ENCODE measurements at regions not wholly inside any gene's neighbourhood (a gene's known extent, or its start where the extent isn't known, plus 50 kb on each side); places are given as distances from the start of the nearest gene placed in this dataset.

GRCh38 chr3:152629363-152630122, 205.4 kb upstream of the P2RY1 start:
- no peaks in the 10 kb centered on the region for H3K9me3 ChIP-seq (ENCODE audit: control insufficient read depth in 3 of 3, low read length in 3 of 3)
- H3K27ac ChIP-seq (ENCODE audit: low read depth, low read length), result no peak overlapping the region
- H3K4me3 ChIP-seq (ENCODE audit: low read length in 3 of 3), result no peak overlapping the region
- H3K36me3 ChIP-seq (ENCODE audit: control insufficient read depth in 3 of 3, insufficient read depth in 3 of 3, low read length in 3 of 3), result no peaks in the 10 kb centered on the region
- no peaks in the 10 kb centered on the region for H3K4me1 ChIP-seq (ENCODE audit: control insufficient read depth in 3 of 3, insufficient read depth in 3 of 3, low read length in 3 of 3)
- H3K27me3 ChIP-seq (ENCODE audit: control insufficient read depth in 3 of 3, insufficient read depth in 3 of 3, low read length in 3 of 3), result no peaks in the 10 kb centered on the region
- H3K9ac ChIP-seq (ENCODE audit: low read depth in 1 of 3, low read length in 3 of 3), result no peak overlapping the region

DNA sequence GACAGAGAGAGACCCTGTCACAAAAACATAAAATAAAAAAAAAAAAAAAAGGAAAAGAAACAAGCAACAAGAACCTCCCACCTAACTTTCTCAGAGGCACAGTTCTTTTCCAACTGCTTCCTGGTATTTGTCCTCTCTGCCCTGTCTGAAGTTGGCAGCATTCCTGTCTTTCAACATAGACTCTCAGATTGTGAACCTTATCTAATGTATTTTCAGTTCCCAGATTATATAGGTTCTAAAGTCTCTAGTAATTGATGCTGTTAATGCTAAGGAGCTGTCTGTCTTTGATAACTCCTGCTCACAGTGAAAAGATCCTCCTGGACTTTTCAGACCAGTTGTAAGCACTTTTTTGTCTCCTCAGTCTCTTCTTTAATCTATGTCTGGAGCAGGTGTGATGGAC, 199.5 kb upstream of the P2RY1 start:
- no peak overlapping the region for H3K4me3 ChIP-seq (ENCODE audit: low read length in 3 of 3)
- no peak overlapping the region for H3K27ac ChIP-seq (ENCODE audit: low read depth, low read length)
- no peaks in the 10 kb centered on the region for H3K27me3 ChIP-seq (ENCODE audit: control insufficient read depth in 3 of 3, insufficient read depth in 3 of 3, low read length in 3 of 3)
- H3K9ac ChIP-seq (ENCODE audit: low read depth in 1 of 3, low read length in 3 of 3), result no peak overlapping the region
- H3K9me3 ChIP-seq (ENCODE audit: control insufficient read depth in 3 of 3, low read length in 3 of 3), result no peaks in the 10 kb centered on the region
- H3K36me3 ChIP-seq (ENCODE audit: control insufficient read depth in 3 of 3, insufficient read depth in 3 of 3, low read length in 3 of 3), result no peaks in the 10 kb centered on the region
- no peaks in the 10 kb centered on the region for H3K4me1 ChIP-seq (ENCODE audit: control insufficient read depth in 3 of 3, insufficient read depth in 3 of 3, low read length in 3 of 3)

DNA sequence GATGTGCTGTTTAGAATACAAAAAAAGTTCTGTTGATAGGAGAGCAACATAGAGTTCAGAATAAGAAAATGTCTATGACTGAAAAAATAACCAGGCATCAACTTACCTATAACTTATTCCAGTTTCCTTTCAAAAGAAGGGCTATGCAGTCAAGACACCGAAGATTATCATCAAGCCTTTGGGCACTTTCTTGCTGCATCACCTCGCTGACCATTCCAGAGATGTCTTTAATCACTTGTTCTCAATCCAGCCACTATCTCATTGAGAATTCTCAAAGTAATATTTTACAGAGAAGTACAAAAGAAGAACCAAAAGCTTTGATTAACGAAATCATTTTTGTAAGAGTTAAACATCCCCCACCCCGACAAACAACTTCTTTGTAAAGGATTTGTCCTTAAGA, 198.3 kb upstream of the P2RY1 start:
- no peak overlapping the region for H3K4me3 ChIP-seq (ENCODE audit: low read length in 3 of 3)
- no peaks in the 10 kb centered on the region for H3K27me3 ChIP-seq (ENCODE audit: control insufficient read depth in 3 of 3, insufficient read depth in 3 of 3, low read length in 3 of 3)
- no peak overlapping the region for H3K9ac ChIP-seq (ENCODE audit: low read depth in 1 of 3, low read length in 3 of 3)
- H3K4me1 ChIP-seq (ENCODE audit: control insufficient read depth in 3 of 3, insufficient read depth in 3 of 3, low read length in 3 of 3), result no peaks in the 10 kb centered on the region
- H3K36me3 ChIP-seq (ENCODE audit: control insufficient read depth in 3 of 3, insufficient read depth in 3 of 3, low read length in 3 of 3), result no peaks in the 10 kb centered on the region
- H3K27ac ChIP-seq (ENCODE audit: low read depth, low read length), result no peak overlapping the region
- H3K9me3 ChIP-seq (ENCODE audit: control insufficient read depth in 3 of 3, low read length in 3 of 3), result no peaks in the 10 kb centered on the region

DNA sequence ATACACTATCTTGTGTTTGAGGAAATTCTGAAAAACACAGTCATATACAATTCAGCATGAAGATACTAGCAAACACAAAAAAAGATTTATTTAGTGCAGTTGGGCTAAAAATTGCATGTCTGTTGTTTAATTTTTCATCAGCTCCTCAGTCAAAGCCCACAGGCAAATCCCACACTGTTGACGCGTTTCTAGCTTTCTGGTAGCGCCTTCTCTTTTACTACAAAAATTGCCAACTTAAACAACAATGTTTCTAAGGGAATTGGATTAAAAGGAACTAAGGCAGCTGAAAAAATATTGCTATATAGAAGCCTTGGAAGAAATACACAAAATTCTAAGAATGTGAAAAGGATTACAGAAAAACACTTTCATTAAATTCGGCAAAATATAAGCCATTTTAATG, 196.7 kb upstream of the P2RY1 start:
- Histone ChIP-seq H3K9ac (ENCODE audit: low read depth in 1 of 3, low read length in 3 of 3) (no peak overlapping the region), H3K4me3 (ENCODE audit: low read length in 3 of 3) (no peak overlapping the region), H3K4me1 (ENCODE audit: control insufficient read depth in 3 of 3, insufficient read depth in 3 of 3, low read length in 3 of 3) (no peaks in the 10 kb centered on the region), H3K27me3 (ENCODE audit: control insufficient read depth in 3 of 3, insufficient read depth in 3 of 3, low read length in 3 of 3) (no peaks in the 10 kb centered on the region), H3K36me3 (ENCODE audit: control insufficient read depth in 3 of 3, insufficient read depth in 3 of 3, low read length in 3 of 3) (no peaks in the 10 kb centered on the region), H3K9me3 (ENCODE audit: control insufficient read depth in 3 of 3, low read length in 3 of 3) (no peaks in the 10 kb centered on the region), H3K27ac (ENCODE audit: low read depth, low read length) (no peak overlapping the region)

DNA sequence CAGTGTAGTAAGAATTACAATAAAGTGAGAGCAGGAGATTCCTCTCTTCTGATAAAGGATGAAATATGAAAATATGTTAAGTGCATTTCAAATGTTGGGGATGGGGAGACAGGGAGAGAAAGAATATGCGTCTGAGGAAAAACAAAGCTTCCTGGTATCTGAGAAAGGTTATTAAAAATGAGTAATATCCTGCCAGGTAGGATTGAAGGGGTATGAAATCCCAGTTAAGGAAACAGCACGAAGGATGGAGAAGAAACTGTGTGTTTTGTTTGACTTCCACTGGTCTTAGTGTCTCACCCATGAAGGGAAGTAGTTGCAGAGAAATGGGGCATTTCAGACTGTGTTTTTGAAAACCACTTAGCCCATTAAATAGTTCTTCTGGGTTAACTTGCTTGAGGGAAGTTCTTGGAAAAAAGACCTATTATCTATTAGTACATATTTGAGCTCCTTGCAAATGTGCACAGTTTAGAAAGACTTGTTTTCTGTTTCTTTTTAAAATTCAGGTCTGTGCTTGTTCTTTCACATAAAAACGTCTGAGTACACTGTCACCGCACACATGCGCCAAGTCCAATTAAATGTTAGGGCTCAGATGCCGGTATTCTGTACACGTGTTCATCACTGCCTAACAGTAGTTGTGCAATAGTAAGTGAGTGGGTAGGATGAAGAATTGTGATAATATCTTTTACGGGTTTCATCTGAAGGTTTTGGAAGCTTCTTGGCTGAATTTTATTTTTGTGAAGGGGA, 196.1 kb upstream of the P2RY1 start:
- Histone ChIP-seq H3K4me3 (ENCODE audit: low read length in 3 of 3) (no peak overlapping the region), H3K9me3 (ENCODE audit: control insufficient read depth in 3 of 3, low read length in 3 of 3) (no peaks in the 10 kb centered on the region), H3K27ac (ENCODE audit: low read depth, low read length) (no peak overlapping the region), H3K27me3 (ENCODE audit: control insufficient read depth in 3 of 3, insufficient read depth in 3 of 3, low read length in 3 of 3) (no peaks in the 10 kb centered on the region), H3K36me3 (ENCODE audit: control insufficient read depth in 3 of 3, insufficient read depth in 3 of 3, low read length in 3 of 3) (no peaks in the 10 kb centered on the region), H3K4me1 (ENCODE audit: control insufficient read depth in 3 of 3, insufficient read depth in 3 of 3, low read length in 3 of 3) (no peaks in the 10 kb centered on the region), H3K9ac (ENCODE audit: low read depth in 1 of 3, low read length in 3 of 3) (no peak overlapping the region)

DNA sequence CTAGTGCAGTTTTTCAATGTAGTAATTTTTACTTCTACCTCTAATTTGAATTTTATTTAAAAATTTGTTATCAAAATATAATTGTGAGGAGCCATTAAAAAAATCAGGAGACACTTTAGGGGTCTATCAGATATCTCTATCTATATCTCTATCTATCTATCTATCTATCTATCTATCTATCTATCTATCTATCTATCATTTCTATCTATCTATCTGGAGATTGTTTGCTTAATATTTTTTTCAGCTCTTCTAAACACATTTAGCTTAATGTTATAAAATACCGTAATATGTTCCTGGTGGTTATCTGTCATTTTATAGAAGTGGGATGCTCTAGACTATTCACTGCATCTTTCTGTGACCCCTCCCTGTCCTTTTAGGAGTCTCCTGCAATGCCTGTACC, 193.7 kb upstream of the P2RY1 start:
- H3K9me3 ChIP-seq (ENCODE audit: control insufficient read depth in 3 of 3, low read length in 3 of 3), result no peaks in the 10 kb centered on the region
- H3K27me3 ChIP-seq (ENCODE audit: control insufficient read depth in 3 of 3, insufficient read depth in 3 of 3, low read length in 3 of 3), result no peaks in the 10 kb centered on the region
- no peak overlapping the region for H3K4me3 ChIP-seq (ENCODE audit: low read length in 3 of 3)
- H3K9ac ChIP-seq (ENCODE audit: low read depth in 1 of 3, low read length in 3 of 3), result no peak overlapping the region
- H3K4me1 ChIP-seq (ENCODE audit: control insufficient read depth in 3 of 3, insufficient read depth in 3 of 3, low read length in 3 of 3), result no peaks in the 10 kb centered on the region
- H3K36me3 ChIP-seq (ENCODE audit: control insufficient read depth in 3 of 3, insufficient read depth in 3 of 3, low read length in 3 of 3), result no peaks in the 10 kb centered on the region
- H3K27ac ChIP-seq (ENCODE audit: low read depth, low read length), result no peak overlapping the region

- Histone ChIP-seq H3K27ac (ENCODE audit: low read depth, low read length) (no peak overlapping the region), H3K9ac (ENCODE audit: low read depth in 1 of 3, low read length in 3 of 3) (no peak overlapping the region)
Measured at GRCh38 chr3:152642658-152643057, 192.3 kb upstream of the P2RY1 start.

GRCh38 chr3:152644478-152644877, 190.5 kb upstream of the P2RY1 start:
- H3K9ac ChIP-seq (ENCODE audit: low read depth in 1 of 3, low read length in 3 of 3), result no peak overlapping the region
- no peaks in the 10 kb centered on the region for H3K4me1 ChIP-seq (ENCODE audit: control insufficient read depth in 3 of 3, insufficient read depth in 3 of 3, low read length in 3 of 3)
- no peaks in the 10 kb centered on the region for H3K9me3 ChIP-seq (ENCODE audit: control insufficient read depth in 3 of 3, low read length in 3 of 3)
- no peak overlapping the region for H3K4me3 ChIP-seq (ENCODE audit: low read length in 3 of 3)
- H3K27ac ChIP-seq (ENCODE audit: low read depth, low read length), result no peak overlapping the region
- H3K27me3 ChIP-seq (ENCODE audit: control insufficient read depth in 3 of 3, insufficient read depth in 3 of 3, low read length in 3 of 3), result no peaks in the 10 kb centered on the region
- no peaks in the 10 kb centered on the region for H3K36me3 ChIP-seq (ENCODE audit: control insufficient read depth in 3 of 3, insufficient read depth in 3 of 3, low read length in 3 of 3)

More at GRCh38 chr3:152642658-152643057, 192.3 kb upstream of the P2RY1 start:
- Histone ChIP-seq H3K27me3 (ENCODE audit: control insufficient read depth in 3 of 3, insufficient read depth in 3 of 3, low read length in 3 of 3) (no peaks in the 10 kb centered on the region), H3K9me3 (ENCODE audit: control insufficient read depth in 3 of 3, low read length in 3 of 3) (no peaks in the 10 kb centered on the region), H3K4me3 (ENCODE audit: low read length in 3 of 3) (no peak overlapping the region), H3K4me1 (ENCODE audit: control insufficient read depth in 3 of 3, insufficient read depth in 3 of 3, low read length in 3 of 3) (no peaks in the 10 kb centered on the region), H3K36me3 (ENCODE audit: control insufficient read depth in 3 of 3, insufficient read depth in 3 of 3, low read length in 3 of 3) (no peaks in the 10 kb centered on the region)

- no peaks in the 10 kb centered on the region for H3K4me1 ChIP-seq (ENCODE audit: control insufficient read depth in 3 of 3, insufficient read depth in 3 of 3, low read length in 3 of 3)
- H3K27ac ChIP-seq (ENCODE audit: low read depth, low read length), result no peak overlapping the region
- no peak overlapping the region for H3K4me3 ChIP-seq (ENCODE audit: low read length in 3 of 3)
- H3K9me3 ChIP-seq (ENCODE audit: control insufficient read depth in 3 of 3, low read length in 3 of 3), result no peaks in the 10 kb centered on the region
- no peak overlapping the region for H3K9ac ChIP-seq (ENCODE audit: low read depth in 1 of 3, low read length in 3 of 3)
- no peaks in the 10 kb centered on the region for H3K36me3 ChIP-seq (ENCODE audit: control insufficient read depth in 3 of 3, insufficient read depth in 3 of 3, low read length in 3 of 3)
- no peaks in the 10 kb centered on the region for H3K27me3 ChIP-seq (ENCODE audit: control insufficient read depth in 3 of 3, insufficient read depth in 3 of 3, low read length in 3 of 3)
Measured at GRCh38 chr3:152646004-152646403, 188.9 kb upstream of the P2RY1 start.

DNA sequence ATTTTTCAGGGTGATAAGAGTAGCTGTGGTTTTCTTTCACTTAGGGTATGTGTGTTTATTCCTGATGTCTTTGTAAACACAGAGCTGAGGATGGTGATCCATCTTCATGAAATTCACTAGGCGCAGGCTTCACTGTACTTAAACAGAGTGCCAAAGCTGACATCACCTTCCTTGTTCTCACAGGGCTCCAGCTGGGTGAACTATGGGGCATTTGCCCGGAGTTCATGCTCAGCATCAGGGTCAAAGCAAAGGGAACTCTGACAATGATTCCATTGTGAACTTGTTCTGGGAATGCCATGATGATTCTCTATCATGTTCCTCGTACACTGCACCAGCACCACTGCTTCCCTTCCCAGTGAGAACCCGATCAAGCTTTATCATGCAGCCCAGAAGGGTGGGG, 184.8 kb upstream of the P2RY1 start:
- H3K27me3 ChIP-seq (ENCODE audit: control insufficient read depth in 3 of 3, insufficient read depth in 3 of 3, low read length in 3 of 3), result no peaks in the 10 kb centered on the region
- H3K4me3 ChIP-seq (ENCODE audit: low read length in 3 of 3), result no peak overlapping the region
- no peaks in the 10 kb centered on the region for H3K4me1 ChIP-seq (ENCODE audit: control insufficient read depth in 3 of 3, insufficient read depth in 3 of 3, low read length in 3 of 3)
- H3K27ac ChIP-seq (ENCODE audit: low read depth, low read length), result no peak overlapping the region
- H3K36me3 ChIP-seq (ENCODE audit: control insufficient read depth in 3 of 3, insufficient read depth in 3 of 3, low read length in 3 of 3), result no peaks in the 10 kb centered on the region
- no peak overlapping the region for H3K9ac ChIP-seq (ENCODE audit: low read depth in 1 of 3, low read length in 3 of 3)
- H3K9me3 ChIP-seq (ENCODE audit: control insufficient read depth in 3 of 3, low read length in 3 of 3), result no peaks in the 10 kb centered on the region

Measured in skeletal muscle tissue (tissue), 3 donors.